Gastroesophageal sphincter (tissue), 3 donors: ENCODE measurements at regions not wholly inside any gene's neighbourhood (a gene's known extent, or its start where the extent isn't known, plus 50 kb on each side); places are given as distances from the start of the nearest gene placed in this dataset.

Source experiments
- EP300 ChIP-seq: sonication (generic); formaldehyde crosslinking; IDR thresholded peaks from one replicate; pipeline ENCODE4 v1.6.1; 2017; ENCODE audit warnings: antibody characterized with exemption, mild to moderate bottlenecking
- TF ChIP-seq, protein P1 (sequence below), 4 experiments: fragments of 200-600 bp in 2 of 4; fragments of 450-650 bp in 2 of 4; sonication (generic) in 1 of 4; IDR thresholded peaks; one replicate each; pipeline ENCODE4 v1.5.1; 2017 to 2019; ENCODE audit warnings: antibody characterized with exemption in 4 of 4, mild to moderate bottlenecking in 2 of 4, moderate library complexity in 2 of 4

DNA sequence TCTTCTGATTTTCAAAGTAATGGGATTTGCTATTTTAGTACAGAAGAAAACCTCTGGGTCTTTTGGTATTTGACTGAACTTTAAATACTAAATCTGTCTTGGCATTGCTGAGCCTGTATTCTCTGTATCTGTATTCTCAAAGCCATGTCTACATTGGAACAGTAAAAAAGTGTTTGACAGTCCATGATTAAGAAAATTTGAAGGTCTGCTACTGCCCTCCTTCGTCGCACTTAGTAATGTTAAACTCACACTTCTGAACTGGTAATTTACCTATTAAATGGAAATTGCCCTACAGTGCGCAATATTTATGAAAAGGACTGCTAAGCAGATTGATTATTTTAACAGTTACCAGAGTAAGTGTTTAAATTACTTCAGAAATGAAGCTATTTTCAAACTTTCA lies 165.7 kb upstream of the SMC2 start:
- TF ChIP-seq, protein P1, sequence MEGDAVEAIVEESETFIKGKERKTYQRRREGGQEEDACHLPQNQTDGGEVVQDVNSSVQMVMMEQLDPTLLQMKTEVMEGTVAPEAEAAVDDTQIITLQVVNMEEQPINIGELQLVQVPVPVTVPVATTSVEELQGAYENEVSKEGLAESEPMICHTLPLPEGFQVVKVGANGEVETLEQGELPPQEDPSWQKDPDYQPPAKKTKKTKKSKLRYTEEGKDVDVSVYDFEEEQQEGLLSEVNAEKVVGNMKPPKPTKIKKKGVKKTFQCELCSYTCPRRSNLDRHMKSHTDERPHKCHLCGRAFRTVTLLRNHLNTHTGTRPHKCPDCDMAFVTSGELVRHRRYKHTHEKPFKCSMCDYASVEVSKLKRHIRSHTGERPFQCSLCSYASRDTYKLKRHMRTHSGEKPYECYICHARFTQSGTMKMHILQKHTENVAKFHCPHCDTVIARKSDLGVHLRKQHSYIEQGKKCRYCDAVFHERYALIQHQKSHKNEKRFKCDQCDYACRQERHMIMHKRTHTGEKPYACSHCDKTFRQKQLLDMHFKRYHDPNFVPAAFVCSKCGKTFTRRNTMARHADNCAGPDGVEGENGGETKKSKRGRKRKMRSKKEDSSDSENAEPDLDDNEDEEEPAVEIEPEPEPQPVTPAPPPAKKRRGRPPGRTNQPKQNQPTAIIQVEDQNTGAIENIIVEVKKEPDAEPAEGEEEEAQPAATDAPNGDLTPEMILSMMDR (IDR thresholded peaks at IDR 0.05) = no peak
- TF ChIP-seq EP300 = no peak
